H1 (cell line): ENCODE measurements at regions not wholly inside any gene's neighbourhood (a gene's known extent, or its start where the extent isn't known, plus 50 kb on each side); places are given as distances from the start of the nearest gene placed in this dataset.

Source experiments
- CTCF ChIP-seq, 3 experiments: IDR thresholded peaks; 1 replicate in 2 of 3; 2 replicates in 1 of 3; pipeline versions ENCODE4 v1.5.1 to v1.6.1; 2011; ENCODE audit warnings: low read length in 3 of 3, mild to moderate bottlenecking in 3 of 3, inconsistent platforms in 2 of 3, low read depth in 1 of 3, moderate library complexity in 1 of 3; ENCODE audit not compliant: insufficient read depth in 1 of 3; ENCODE audit errors: control extremely low read depth in 1 of 3
- EP300 ChIP-seq, 2 experiments: IDR thresholded peaks; 1 replicate in 1 of 2; 2 replicates in 1 of 2; pipeline ENCODE4 v1.6.1; 2011 to 2012; ENCODE audit warnings: low read depth in 2 of 2, low read length in 2 of 2, mild to moderate bottlenecking in 2 of 2, borderline replicate concordance in 1 of 2, inconsistent platforms in 1 of 2, moderate library complexity in 1 of 2
- GABPA ChIP-seq: IDR thresholded peaks from 2 replicates; pipeline ENCODE4 v1.6.1; 2011; ENCODE audit warnings: mild to moderate bottlenecking, low read length, moderate library complexity, borderline replicate concordance; ENCODE audit not compliant: insufficient read depth
- JUND ChIP-seq: IDR thresholded peaks from 2 replicates; pipeline ENCODE4 v1.6.1; 2011; ENCODE audit warnings: mild to moderate bottlenecking, improper control_type of control experiment, low read length
- KDM1A ChIP-seq: fragments of 200-600, 300-600 bp; sonication (generic); IDR thresholded peaks from 2 replicates; pipeline ENCODE4 v1.7.1; 2016; ENCODE audit warnings: mild to moderate bottlenecking, low read length, borderline replicate concordance
- MAX ChIP-seq: IDR thresholded peaks from 2 replicates; pipeline ENCODE4 v1.6.1; 2012; ENCODE audit warnings: inconsistent platforms
- POLR2A ChIP-seq, 2 experiments: IDR thresholded peaks; 1 replicate in 1 of 2; 2 replicates in 1 of 2; pipeline ENCODE4 v1.6.1; 2011; ENCODE audit warnings: low read depth in 2 of 2, low read length in 2 of 2, mild to moderate bottlenecking in 2 of 2; ENCODE audit errors: control extremely low read depth in 1 of 2
- POLR2AphosphoS5 ChIP-seq: IDR thresholded peaks from 2 replicates; pipeline ENCODE4 v1.6.1; 2011; ENCODE audit warnings: low read depth, low read length
- RBBP5 ChIP-seq: IDR thresholded peaks from 2 replicates; pipeline ENCODE4 v1.7.1; 2012; ENCODE audit warnings: low read depth, mild to moderate bottlenecking, inconsistent platforms, low read length, moderate library complexity, borderline replicate concordance
- TEAD4 ChIP-seq: IDR thresholded peaks from 2 replicates; pipeline ENCODE4 v1.6.1; 2012; ENCODE audit warnings: low read depth, low read length, inconsistent platforms, mixed read lengths
- TF ChIP-seq, protein P1 (sequence below): IDR thresholded peaks from 2 replicates; pipeline ENCODE4 v1.6.1; 2012; ENCODE audit warnings: inconsistent platforms
- TF ChIP-seq, protein P2 (sequence below): IDR thresholded peaks from 2 replicates; pipeline ENCODE4 v1.6.1; 2012; ENCODE audit warnings: low read length, inconsistent platforms

- no peak for TF ChIP-seq CTCF (IDR thresholded peaks at IDR 0.05; ENCODE audit: control extremely low read depth in 1 of 3, insufficient read depth in 1 of 3, low read depth in 1 of 3, low read length in 3 of 3)
- TF ChIP-seq POLR2AphosphoS5, result no peak
- TF ChIP-seq RBBP5, result no peak
- TF ChIP-seq POLR2A (IDR thresholded peaks at IDR 0.05; ENCODE audit: control extremely low read depth in 1 of 2, low read depth in 2 of 2, low read length in 2 of 2), result no peak
- no peak for TF ChIP-seq JUND
- TF ChIP-seq, protein P1, sequence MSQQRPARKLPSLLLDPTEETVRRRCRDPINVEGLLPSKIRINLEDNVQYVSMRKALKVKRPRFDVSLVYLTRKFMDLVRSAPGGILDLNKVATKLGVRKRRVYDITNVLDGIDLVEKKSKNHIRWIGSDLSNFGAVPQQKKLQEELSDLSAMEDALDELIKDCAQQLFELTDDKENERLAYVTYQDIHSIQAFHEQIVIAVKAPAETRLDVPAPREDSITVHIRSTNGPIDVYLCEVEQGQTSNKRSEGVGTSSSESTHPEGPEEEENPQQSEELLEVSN, result no peak
- TF ChIP-seq EP300 (IDR thresholded peaks at IDR 0.05; ENCODE audit: borderline replicate concordance in 1 of 2, low read depth in 2 of 2, low read length in 2 of 2), result no peak
- TF ChIP-seq, protein P2, sequence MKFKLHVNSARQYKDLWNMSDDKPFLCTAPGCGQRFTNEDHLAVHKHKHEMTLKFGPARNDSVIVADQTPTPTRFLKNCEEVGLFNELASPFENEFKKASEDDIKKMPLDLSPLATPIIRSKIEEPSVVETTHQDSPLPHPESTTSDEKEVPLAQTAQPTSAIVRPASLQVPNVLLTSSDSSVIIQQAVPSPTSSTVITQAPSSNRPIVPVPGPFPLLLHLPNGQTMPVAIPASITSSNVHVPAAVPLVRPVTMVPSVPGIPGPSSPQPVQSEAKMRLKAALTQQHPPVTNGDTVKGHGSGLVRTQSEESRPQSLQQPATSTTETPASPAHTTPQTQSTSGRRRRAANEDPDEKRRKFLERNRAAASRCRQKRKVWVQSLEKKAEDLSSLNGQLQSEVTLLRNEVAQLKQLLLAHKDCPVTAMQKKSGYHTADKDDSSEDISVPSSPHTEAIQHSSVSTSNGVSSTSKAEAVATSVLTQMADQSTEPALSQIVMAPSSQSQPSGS, result no peak
- TF ChIP-seq KDM1A, result no peak
- no peak for TF ChIP-seq TEAD4
- no peak for TF ChIP-seq GABPA
- TF ChIP-seq MAX, result no peak
Observed at GRCh38 chr2:66661253-66662173, 226.6 kb downstream of the MEIS1 start.
